Body of pancreas (tissue), 4 donors: ENCODE measurements at regions not wholly inside any gene's neighbourhood (a gene's known extent, or its start where the extent isn't known, plus 50 kb on each side); places are given as distances from the start of the nearest gene placed in this dataset.

ENCODE experiments used
- CTCF ChIP-seq, 7 experiments: fragments of 450-650 bp in 4 of 7; fragments of 200-600 bp in 3 of 7; sonication (generic) in 3 of 7; IDR thresholded peaks; one replicate each; pipeline ENCODE4 v1.5.1; 2016 to 2019; ENCODE audit warnings: antibody characterized with exemption in 7 of 7
- POLR2A ChIP-seq, 3 donors: fragments of 450-650 bp; IDR thresholded peaks; one replicate each; pipeline ENCODE4 v1.6.1; 2016; ENCODE audit warnings: antibody characterized with exemption in 3 of 3, mild to moderate bottlenecking in 2 of 3

GRCh38 chr18:41621177-41621576 is 333.9 kb upstream of the PIK3C3 start:
- no peak for TF ChIP-seq CTCF (IDR thresholded peaks at IDR 0.05)
- TF ChIP-seq POLR2A (IDR thresholded peaks at IDR 0.05), result no peak
